Vagina (tissue), 2 donors: ENCODE measurements at regions not wholly inside any gene's neighbourhood (a gene's known extent, or its start where the extent isn't known, plus 50 kb on each side); places are given as distances from the start of the nearest gene placed in this dataset.

Experiments
- POLR2A ChIP-seq, 2 donors: fragments of 450-650 bp; IDR thresholded peaks; one replicate each; pipeline ENCODE4 v1.6.1; 2017; ENCODE audit warnings: antibody characterized with exemption in 2 of 2, mild to moderate bottlenecking in 2 of 2, moderate library complexity in 2 of 2
- TF ChIP-seq, protein P1 (sequence below), 3 experiments: fragments of 450-650 bp in 2 of 3; fragments of 200-600 bp in 1 of 3; sonication (generic) in 1 of 3; IDR thresholded peaks; one replicate each; pipeline ENCODE4 v1.5.1; 2017 to 2019; ENCODE audit warnings: antibody characterized with exemption in 3 of 3, mild to moderate bottlenecking in 2 of 3, moderate library complexity in 2 of 3

DNA sequence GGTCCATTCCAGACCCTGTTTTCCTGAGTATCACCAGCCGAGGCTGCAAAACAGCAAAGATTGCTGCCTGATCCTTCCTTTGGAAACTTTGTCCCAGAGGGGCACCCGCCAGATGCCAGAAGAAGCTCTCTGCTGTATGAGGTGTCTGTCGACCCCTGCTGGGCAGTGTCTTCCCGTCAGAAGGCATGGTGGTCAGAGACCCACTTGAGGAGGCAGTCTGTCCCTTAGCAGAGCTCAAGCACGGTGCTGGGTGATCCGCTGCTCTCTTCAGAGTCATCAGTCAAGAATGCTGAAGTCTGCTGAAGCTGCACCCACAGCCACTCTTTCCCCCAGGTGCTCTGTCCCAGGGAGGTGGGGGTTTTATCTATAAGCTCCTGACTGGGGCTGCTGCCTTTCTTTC lies 1121.2 kb downstream of the NSUN3 start:
- TF ChIP-seq, protein P1, sequence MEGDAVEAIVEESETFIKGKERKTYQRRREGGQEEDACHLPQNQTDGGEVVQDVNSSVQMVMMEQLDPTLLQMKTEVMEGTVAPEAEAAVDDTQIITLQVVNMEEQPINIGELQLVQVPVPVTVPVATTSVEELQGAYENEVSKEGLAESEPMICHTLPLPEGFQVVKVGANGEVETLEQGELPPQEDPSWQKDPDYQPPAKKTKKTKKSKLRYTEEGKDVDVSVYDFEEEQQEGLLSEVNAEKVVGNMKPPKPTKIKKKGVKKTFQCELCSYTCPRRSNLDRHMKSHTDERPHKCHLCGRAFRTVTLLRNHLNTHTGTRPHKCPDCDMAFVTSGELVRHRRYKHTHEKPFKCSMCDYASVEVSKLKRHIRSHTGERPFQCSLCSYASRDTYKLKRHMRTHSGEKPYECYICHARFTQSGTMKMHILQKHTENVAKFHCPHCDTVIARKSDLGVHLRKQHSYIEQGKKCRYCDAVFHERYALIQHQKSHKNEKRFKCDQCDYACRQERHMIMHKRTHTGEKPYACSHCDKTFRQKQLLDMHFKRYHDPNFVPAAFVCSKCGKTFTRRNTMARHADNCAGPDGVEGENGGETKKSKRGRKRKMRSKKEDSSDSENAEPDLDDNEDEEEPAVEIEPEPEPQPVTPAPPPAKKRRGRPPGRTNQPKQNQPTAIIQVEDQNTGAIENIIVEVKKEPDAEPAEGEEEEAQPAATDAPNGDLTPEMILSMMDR (IDR thresholded peaks at IDR 0.05) = no peak
- TF ChIP-seq POLR2A (IDR thresholded peaks at IDR 0.05) = no peak
